HG03066 (cell line): ENCODE measurements at regions not wholly inside any gene's neighbourhood (a gene's known extent, or its start where the extent isn't known, plus 50 kb on each side); places are given as distances from the start of the nearest gene placed in this dataset.

ENCODE experiments used
- ATAC-seq: cut with Tn5 transposase; IDR thresholded peaks from one replicate; pipeline ENCODE4 v1.9.1; 2021; ENCODE audit warnings: low read depth; ENCODE audit not compliant: unreplicated experiment

DNA sequence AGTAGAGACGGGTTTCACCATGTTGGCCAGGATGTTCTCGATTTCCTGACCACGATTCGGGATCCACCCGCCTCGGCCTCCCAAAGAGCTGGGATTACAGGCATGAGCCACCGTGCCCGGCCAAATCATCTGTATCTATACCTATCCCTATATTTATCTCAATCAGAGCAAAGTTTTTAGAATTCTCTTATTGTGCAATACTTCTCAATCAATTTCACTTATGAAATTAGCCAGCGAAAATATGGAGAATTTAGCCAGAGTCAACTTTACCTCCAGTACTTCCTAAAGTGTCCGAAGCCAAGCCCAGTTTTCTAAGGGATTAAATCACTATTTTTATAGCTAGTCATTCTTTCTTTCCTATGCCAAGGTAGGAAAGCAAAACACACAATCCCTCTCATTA, 319.1 kb upstream of the PFKP start:
- ATAC-seq, result no peak

GRCh38 chr10:2746638-2747037, 320.7 kb upstream of the PFKP start:
- ATAC-seq, result no peak

GRCh38 chr10:2745666-2746065, 321.7 kb upstream of the PFKP start:
- ATAC-seq, result no peak

DNA sequence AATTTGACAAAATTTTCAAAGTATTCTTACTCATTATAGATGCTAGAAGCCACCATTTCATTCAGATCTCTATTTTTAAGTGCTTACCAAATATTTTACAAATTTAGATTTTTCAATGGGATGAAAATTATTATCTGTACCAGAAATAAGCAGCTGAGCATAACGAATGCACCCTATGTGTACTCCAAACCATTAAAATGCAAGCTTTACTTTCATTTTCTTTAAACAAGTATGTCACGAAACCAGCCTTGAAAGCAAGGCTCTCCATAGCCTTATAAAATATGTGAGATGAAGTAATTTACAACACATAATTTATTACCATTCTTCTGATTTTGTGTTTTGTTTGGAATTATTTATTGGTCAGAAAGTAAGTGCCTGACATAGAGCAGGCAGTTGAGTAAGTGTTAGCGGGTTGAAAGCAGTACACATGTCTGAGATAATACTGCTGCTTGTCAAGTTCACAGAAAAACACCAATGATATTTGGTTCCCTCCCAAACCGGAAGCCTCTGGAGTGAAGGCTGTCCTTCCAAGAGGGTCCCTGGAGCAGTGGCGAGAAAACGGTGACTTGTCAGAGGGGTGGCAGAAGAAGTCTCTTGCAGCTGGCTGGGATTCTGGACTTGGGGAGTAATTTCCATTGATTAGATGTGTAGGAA, 322.7 kb upstream of the PFKP start:
- ATAC-seq, result no peak

GRCh38 chr10:2734603-2735002, 332.7 kb upstream of the PFKP start:
- no peak for ATAC-seq

GRCh38 chr10:2733278-2733963, 333.9 kb upstream of the PFKP start:
- no peak for ATAC-seq

DNA sequence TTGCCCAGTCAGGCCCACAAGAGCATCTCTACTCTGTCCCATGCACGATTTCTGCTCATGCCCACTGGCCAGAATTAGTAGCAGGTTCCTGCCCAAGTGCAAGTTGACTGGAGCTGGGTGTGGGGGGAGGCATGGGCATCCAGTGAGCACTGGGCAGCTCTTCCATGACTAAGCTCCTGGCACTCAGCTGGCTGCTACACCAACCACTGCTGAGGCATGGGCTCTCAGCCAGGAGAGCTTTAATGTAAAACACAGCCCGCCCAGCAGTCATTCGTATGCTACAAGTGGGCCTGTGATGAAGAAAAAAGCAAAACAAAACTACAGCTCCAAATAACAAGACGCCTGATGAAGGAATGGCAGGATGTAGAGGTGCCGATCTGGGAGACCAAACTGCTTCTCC, 335.4 kb upstream of the PFKP start:
- ATAC-seq, result no peak

DNA sequence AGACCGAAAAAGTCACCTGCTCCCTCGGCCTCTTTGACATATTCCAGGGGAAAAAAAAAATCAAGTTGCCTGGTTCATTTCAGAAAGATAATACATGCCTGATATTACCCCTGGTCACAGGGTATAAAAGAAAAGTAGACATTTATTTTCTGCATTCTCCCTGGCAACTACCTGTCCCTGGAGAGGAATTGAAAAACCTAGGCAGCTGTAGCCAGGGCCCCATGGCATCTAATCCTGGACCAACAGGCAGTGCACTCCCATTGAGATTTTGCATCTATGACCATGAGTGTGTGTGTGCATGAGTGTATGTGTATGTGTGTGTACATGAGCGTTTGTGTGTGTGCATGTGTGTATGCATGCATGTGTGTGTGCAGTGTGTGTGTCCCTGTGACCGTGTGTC, 338.2 kb upstream of the PFKP start:
- ATAC-seq, result no peak

DNA sequence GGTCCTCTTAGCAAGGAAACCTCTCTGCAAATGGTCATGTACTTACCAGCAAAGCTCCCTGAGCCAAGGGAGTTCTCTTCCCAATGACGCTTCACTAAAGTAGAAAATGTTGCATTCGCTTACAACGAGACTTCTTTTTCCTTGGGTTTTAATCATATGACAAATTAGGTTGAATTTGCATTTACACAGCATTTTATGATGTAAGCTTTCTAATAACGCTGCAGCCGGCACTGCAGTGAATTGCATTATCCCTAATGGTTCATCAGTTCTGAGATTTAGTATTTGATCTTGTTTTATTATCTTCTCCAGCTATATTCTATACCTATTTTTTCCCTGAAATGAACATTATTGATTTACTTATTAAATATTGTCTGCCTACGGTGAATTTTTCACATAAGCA, 339.3 kb upstream of the PFKP start:
- no peak for ATAC-seq

GRCh38 chr10:2716596-2716995, 350.8 kb upstream of the PFKP start:
- no peak for ATAC-seq

- no peak for ATAC-seq
Observed at GRCh38 chr10:2714597-2714996, 352.8 kb upstream of the PFKP start.

GRCh38 chr10:2703953-2704352, 363.4 kb upstream of the PFKP start:
- ATAC-seq, result no peak

DNA sequence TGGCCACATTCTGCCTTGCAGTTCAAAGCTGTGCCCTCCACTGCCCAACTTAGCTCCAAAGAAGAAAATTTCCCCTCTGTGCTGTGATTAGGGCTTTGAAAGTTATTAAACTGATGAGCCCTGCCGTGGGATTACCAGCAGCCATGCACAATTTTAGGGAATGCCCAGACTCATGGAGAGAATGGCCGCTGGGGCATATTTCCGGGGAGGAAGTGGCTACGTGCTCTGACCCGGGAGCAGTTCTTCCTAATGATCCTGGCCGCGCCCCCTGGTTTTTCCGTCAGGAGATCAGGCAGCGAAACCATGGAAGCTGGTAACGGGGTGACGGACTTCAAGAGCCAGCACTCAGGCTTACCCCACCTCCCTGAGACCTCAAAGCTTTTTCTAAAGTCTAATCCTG, 365.5 kb upstream of the PFKP start:
- no peak for ATAC-seq

GRCh38 chr10:2700626-2701305, 366.6 kb upstream of the PFKP start:
- ATAC-seq, result no peak

GRCh38 chr10:2688958-2689357, 378.4 kb upstream of the PFKP start:
- ATAC-seq, result no peak

DNA sequence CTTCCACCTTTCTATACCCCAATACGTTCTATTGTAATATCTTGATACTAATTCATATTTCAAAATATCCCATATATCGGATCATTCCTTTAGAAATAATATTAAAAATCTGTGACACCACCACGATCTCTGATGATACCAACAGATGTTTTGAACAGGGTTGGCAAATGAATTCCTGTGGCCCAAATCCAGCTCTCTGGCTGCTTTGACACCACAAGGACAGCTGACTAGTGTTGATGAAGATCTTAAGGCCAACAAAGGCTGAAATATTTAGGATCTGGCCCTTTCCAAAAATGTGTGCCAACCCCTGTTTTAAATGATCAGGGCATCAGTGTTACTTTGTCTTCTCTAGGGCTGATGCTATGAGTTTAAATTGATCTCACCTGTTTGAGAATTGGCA, 380.7 kb upstream of the PFKP start:
- no peak for ATAC-seq

- ATAC-seq, result no peak
Observed at GRCh38 chr10:2682491-2682890, 384.9 kb upstream of the PFKP start.

- ATAC-seq, result no peak
Observed at GRCh38 chr10:2681891-2682290, 385.5 kb upstream of the PFKP start.

- no peak for ATAC-seq
Observed at GRCh38 chr10:2680821-2681220, 386.5 kb upstream of the PFKP start.

- no peak for ATAC-seq
Observed at GRCh38 chr10:2679646-2680045, 387.7 kb upstream of the PFKP start.

- no peak for ATAC-seq
Observed at GRCh38 chr10:2676455-2676854, 390.9 kb upstream of the PFKP start.

- ATAC-seq, result no peak
Observed at GRCh38 chr10:2674451-2674850, 392.9 kb upstream of the PFKP start.
